ENCODE measurements at regions not wholly inside any gene's neighbourhood (a gene's known extent, or its start where the extent isn't known, plus 50 kb on each side); places are given as distances from the start of the nearest gene placed in this dataset.
"Not testable (repeated sequence)": the region's sequence is repeated elsewhere in the genome, so short reads cannot be mapped to it uniquely, and the experiment has no call there.

DNA sequence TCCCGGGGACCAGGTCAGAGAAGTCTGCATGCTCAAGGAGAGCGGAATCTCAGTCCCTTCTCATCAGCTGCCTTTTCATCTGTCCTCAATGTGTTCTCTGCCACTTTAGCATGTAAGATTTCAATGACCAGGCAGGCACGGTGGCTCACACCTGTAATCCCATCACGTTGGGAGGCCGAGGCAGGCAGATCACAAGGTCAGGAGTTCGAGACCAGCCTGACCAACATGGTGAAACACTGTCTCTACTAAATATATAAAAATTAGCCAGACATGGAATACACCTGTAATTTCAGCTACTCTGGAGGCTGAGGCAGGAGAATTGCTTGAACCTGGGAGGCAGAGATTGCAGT, 101.1 kb upstream of the CARD11 start:
- intact Hi-C loops (cut with micrococcal nuclease); H3K9me3 Mint-ChIP-seq; H3K4me1 Mint-ChIP-seq; H3K36me3 ChIP-seq (ENCODE audit: insufficient read depth, low read length); H3K4me3 Mint-ChIP-seq; H3K9me3 ChIP-seq (ENCODE audit: control insufficient read depth in 1 of 2, low read length in 2 of 2); H3K27ac ChIP-seq (ENCODE audit: low read depth, low read length); H3K27me3 ChIP-seq (ENCODE audit: insufficient read depth, low read length); H3K4me3 ChIP-seq (ENCODE audit: low read length in 2 of 2); H3K27me3 Mint-ChIP-seq; H3K27ac Mint-ChIP-seq; H3K36me3 Mint-ChIP-seq; DNase-seq; H3K4me1 ChIP-seq (ENCODE audit: insufficient read depth, low read length): not testable (repeated sequence)
- ChIA-PET CTCF (ENCODE audit: partially characterized antibody) (interaction anchor here (0.8 to 1.5 kb wide), 3 partner anchors 9 to 79 kb away, joined by 3 to 7 read pairs (median 4); no protein-coding TSS in a partner anchor), POLR2A (ENCODE audit: partially characterized antibody) (interaction anchor here (1.0 to 1.1 kb wide), 2 partner anchors 10 to 50 kb away, joined by 3 read pairs; no protein-coding TSS in a partner anchor)

DNA sequence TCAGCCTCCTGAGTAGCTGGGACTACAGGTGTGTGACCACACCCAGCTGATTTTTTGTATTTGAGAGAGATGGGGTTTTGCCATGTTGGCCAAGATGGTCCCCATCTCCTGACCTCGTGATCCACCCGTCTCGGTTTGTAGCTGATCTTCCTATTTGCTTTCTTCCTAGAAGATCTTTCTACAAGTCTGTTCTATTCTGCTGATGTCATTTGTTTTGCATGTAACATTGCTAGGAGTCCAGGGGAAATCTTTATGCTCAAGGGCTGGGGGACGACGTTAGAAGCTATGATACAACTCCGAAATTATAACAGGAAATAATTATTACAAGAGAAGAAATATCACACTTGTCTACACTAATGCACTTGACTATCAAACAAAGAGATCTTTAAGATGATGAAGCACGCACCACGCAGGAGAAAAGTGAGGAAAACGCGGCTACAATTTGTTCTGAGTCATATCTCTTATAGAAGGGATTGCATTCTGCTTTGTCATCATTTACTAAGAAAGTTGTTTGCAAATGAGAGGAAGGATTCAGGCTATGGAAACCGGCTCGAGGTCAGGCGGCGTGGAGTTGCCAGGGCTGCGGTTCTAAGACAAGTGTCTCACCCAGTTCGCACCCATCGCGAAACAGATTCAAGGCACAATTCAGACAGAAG, 103.0 kb upstream of the CARD11 start:
- POLR2A ChIA-PET (ENCODE audit: partially characterized antibody) = interaction anchor here (0.9 kb wide), 1 partner anchor 84 kb away, joined by 4 read pairs; no protein-coding TSS in a partner anchor
- CTCF ChIA-PET (ENCODE audit: partially characterized antibody) = interaction anchor here (0.6 to 2.3 kb wide), 4 partner anchors 8 to 115 kb away, joined by 4 to 12 read pairs (median 6); no protein-coding TSS in a partner anchor

GRCh38 chr7:3148471-3148870, 104.8 kb upstream of the CARD11 start:
- H3K27me3 Mint-ChIP-seq; H3K4me3 Mint-ChIP-seq; H3K4me1 Mint-ChIP-seq; H3K9me3 ChIP-seq (ENCODE audit: control insufficient read depth in 1 of 2, low read length in 2 of 2); H3K4me1 ChIP-seq (ENCODE audit: insufficient read depth, low read length); DNase-seq; H3K4me3 ChIP-seq (ENCODE audit: low read length in 2 of 2); H3K36me3 ChIP-seq (ENCODE audit: insufficient read depth, low read length); H3K27ac Mint-ChIP-seq; H3K27ac ChIP-seq (ENCODE audit: low read depth, low read length); H3K36me3 Mint-ChIP-seq; POLR2A ChIA-PET (ENCODE audit: partially characterized antibody); H3K9me3 Mint-ChIP-seq; H3K27me3 ChIP-seq (ENCODE audit: insufficient read depth, low read length); intact Hi-C loops (cut with micrococcal nuclease): not testable (repeated sequence)
- CTCF ChIA-PET (ENCODE audit: partially characterized antibody) = interaction anchor here (1.2 to 2.2 kb wide), 2 partner anchors 83 to 282 kb away, joined by 3 to 7 read pairs; no protein-coding TSS in a partner anchor

More for the DNA sequence above, 103.0 kb upstream of the CARD11 start:
- Mint-ChIP-seq H3K27me3 (peaks cover 0 to 4% of the 10 kb centered on the region in 2 donors), H3K4me1 (peaks cover 0 to 4% (median 1%) of the 10 kb centered on the region in 4 donors), H3K9me3 (no peaks in the 10 kb centered on the region), H3K27ac (no peak overlapping the region), H3K4me3 (no peak overlapping the region), H3K36me3 (no peaks in the 10 kb centered on the region)
- no peaks in the 10 kb centered on the region for H3K36me3 ChIP-seq (ENCODE audit: insufficient read depth, low read length)
- intact Hi-C loops (cut with micrococcal nuclease) = no loop called here
- no peak overlapping the region for H3K27ac ChIP-seq (ENCODE audit: low read depth, low read length)
- no peak for DNase-seq
- H3K4me1 ChIP-seq (ENCODE audit: insufficient read depth, low read length) = no peaks in the 10 kb centered on the region
- H3K9me3 ChIP-seq (ENCODE audit: control insufficient read depth in 1 of 2, low read length in 2 of 2) = no peaks in the 10 kb centered on the region
- no peaks in the 10 kb centered on the region for H3K27me3 ChIP-seq (ENCODE audit: insufficient read depth, low read length)
- H3K4me3 ChIP-seq (ENCODE audit: low read length in 2 of 2) = no peak overlapping the region

DNA sequence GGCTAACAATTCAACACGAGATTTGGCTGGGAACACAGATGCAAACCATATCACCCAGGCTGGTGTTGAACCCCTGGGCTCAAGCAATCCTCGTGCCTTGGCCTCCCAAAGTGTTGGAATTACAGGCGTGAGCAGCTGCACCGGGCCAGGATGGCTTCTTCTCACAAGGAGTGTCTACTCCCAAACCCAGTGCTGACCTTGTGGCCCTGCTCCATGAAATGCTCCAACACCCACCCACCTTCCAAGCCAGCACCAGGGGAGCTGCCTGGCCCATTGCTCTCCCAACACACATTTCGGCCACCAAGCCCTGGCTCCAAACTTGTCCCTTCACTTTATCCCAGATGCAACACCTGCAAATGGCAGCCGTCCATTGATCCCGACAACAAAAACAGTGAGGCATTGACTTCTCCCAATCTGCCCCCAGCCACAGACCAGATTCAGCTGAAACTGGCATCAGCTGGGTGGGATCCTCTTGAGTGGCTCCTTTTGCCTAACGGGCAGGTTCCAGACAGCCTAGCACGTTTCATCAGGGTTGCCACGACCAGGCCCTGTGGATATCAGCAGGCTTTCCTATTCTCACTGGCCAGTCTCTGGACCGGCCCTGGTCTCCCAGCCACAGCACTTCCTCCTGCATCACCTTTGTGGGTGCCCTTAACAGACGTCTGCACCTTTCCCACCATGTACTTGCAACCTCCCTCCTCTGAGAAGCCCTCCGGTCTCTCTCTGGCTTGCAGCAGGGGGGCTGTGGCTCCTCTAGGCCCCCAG, 105.7 kb upstream of the CARD11 start:
- POLR2A ChIA-PET (ENCODE audit: partially characterized antibody) = no interaction called here
- H3K27me3 ChIP-seq (ENCODE audit: insufficient read depth, low read length) = no peaks in the 10 kb centered on the region
- no peak overlapping the region for H3K27ac ChIP-seq (ENCODE audit: low read depth, low read length)
- DNase-seq = no peak
- no peaks in the 10 kb centered on the region for H3K36me3 ChIP-seq (ENCODE audit: insufficient read depth, low read length)
- no peak overlapping the region for H3K4me3 ChIP-seq (ENCODE audit: low read length in 2 of 2)
- Mint-ChIP-seq H3K36me3 (no peaks in the 10 kb centered on the region), H3K27me3 (peaks cover 0 to 4% of the 10 kb centered on the region in 2 donors), H3K9me3 (no peaks in the 10 kb centered on the region), H3K4me3 (no peak overlapping the region), H3K4me1 (peaks cover 0 to 10% (median 4%) of the 10 kb centered on the region in 4 donors), H3K27ac (peak overlapping the region in 1 of 7 donors; percentile 8)
- intact Hi-C loops (cut with micrococcal nuclease) = no loop called here
- H3K9me3 ChIP-seq (ENCODE audit: control insufficient read depth in 1 of 2, low read length in 2 of 2) = no peaks in the 10 kb centered on the region
- H3K4me1 ChIP-seq (ENCODE audit: insufficient read depth, low read length) = no peaks in the 10 kb centered on the region
- CTCF ChIA-PET (ENCODE audit: partially characterized antibody) = interaction anchor here (1.2 kb wide), 1 partner anchor 283 kb away, joined by 3 read pairs; no protein-coding TSS in a partner anchor

GRCh38 chr7:3150027-3150426, 106.4 kb upstream of the CARD11 start:
- Mint-ChIP-seq H3K9me3 (no peaks in the 10 kb centered on the region), H3K27me3 (peaks cover 0 to 4% of the 10 kb centered on the region in 2 donors), H3K36me3 (no peaks in the 10 kb centered on the region), H3K27ac (no peak overlapping the region), H3K4me1 (peaks cover 6 to 17% (median 8%) of the 10 kb centered on the region in 4 donors), H3K4me3 (no peak overlapping the region)
- Histone ChIP-seq H3K4me3 (ENCODE audit: low read length in 2 of 2) (no peak overlapping the region), H3K9me3 (ENCODE audit: control insufficient read depth in 1 of 2, low read length in 2 of 2) (no peaks in the 10 kb centered on the region), H3K4me1 (ENCODE audit: insufficient read depth, low read length) (no peaks in the 10 kb centered on the region), H3K27ac (ENCODE audit: low read depth, low read length) (no peak overlapping the region), H3K27me3 (ENCODE audit: insufficient read depth, low read length) (no peaks in the 10 kb centered on the region), H3K36me3 (ENCODE audit: insufficient read depth, low read length) (no peaks in the 10 kb centered on the region)
- CTCF ChIA-PET (ENCODE audit: partially characterized antibody) = interaction anchor here (1.2 kb wide), 1 partner anchor 85 kb away, joined by 3 read pairs; no protein-coding TSS in a partner anchor
- POLR2A ChIA-PET (ENCODE audit: partially characterized antibody) = no interaction called here
- intact Hi-C loops (cut with micrococcal nuclease) = loop anchor here (10.0 kb wide), 1 partner anchor 195 kb away; no protein-coding TSS in a partner anchor
- no peak for DNase-seq

GRCh38 chr7:3151784-3152183, 108.1 kb upstream of the CARD11 start:
- Mint-ChIP-seq H3K9me3 (no peaks in the 10 kb centered on the region), H3K27me3 (peaks cover 0 to 4% of the 10 kb centered on the region in 2 donors), H3K4me3 (no peak overlapping the region), H3K4me1 (peaks cover 6 to 18% (median 8%) of the 10 kb centered on the region in 4 donors), H3K36me3 (no peaks in the 10 kb centered on the region), H3K27ac (no peak overlapping the region)
- Histone ChIP-seq H3K9me3 (ENCODE audit: control insufficient read depth in 1 of 2, low read length in 2 of 2) (no peaks in the 10 kb centered on the region), H3K27me3 (ENCODE audit: insufficient read depth, low read length) (no peaks in the 10 kb centered on the region), H3K4me3 (ENCODE audit: low read length in 2 of 2) (no peak overlapping the region), H3K4me1 (ENCODE audit: insufficient read depth, low read length) (no peaks in the 10 kb centered on the region), H3K27ac (ENCODE audit: low read depth, low read length) (no peak overlapping the region), H3K36me3 (ENCODE audit: insufficient read depth, low read length) (no peaks in the 10 kb centered on the region)
- DNase-seq = no peak
- intact Hi-C loops (cut with micrococcal nuclease) = loop anchor here (10.0 kb wide), 1 partner anchor 197 kb away; no protein-coding TSS in a partner anchor
- ChIA-PET CTCF (ENCODE audit: partially characterized antibody) (interaction anchor here (0.8 to 1.4 kb wide), 5 partner anchors 62 to 286 kb away, joined by 3 to 6 read pairs (median 4); no protein-coding TSS in a partner anchor), POLR2A (ENCODE audit: partially characterized antibody) (no interaction called here)

- Mint-ChIP-seq H3K27me3 (peaks cover 0 to 4% of the 10 kb centered on the region in 2 donors), H3K27ac (no peak overlapping the region), H3K4me1 (peaks cover 6 to 18% (median 8%) of the 10 kb centered on the region in 4 donors), H3K4me3 (no peak overlapping the region), H3K9me3 (no peaks in the 10 kb centered on the region), H3K36me3 (no peaks in the 10 kb centered on the region)
- CTCF ChIA-PET (ENCODE audit: partially characterized antibody) = interaction anchor here (0.9 to 1.4 kb wide), 3 partner anchors 87 to 287 kb away, joined by 4 to 6 read pairs (median 4); no protein-coding TSS in a partner anchor
- Histone ChIP-seq H3K4me3 (ENCODE audit: low read length in 2 of 2) (no peak overlapping the region), H3K9me3 (ENCODE audit: control insufficient read depth in 1 of 2, low read length in 2 of 2) (no peaks in the 10 kb centered on the region), H3K36me3 (ENCODE audit: insufficient read depth, low read length) (no peaks in the 10 kb centered on the region), H3K27me3 (ENCODE audit: insufficient read depth, low read length) (no peaks in the 10 kb centered on the region), H3K27ac (ENCODE audit: low read depth, low read length) (no peak overlapping the region), H3K4me1 (ENCODE audit: insufficient read depth, low read length) (no peaks in the 10 kb centered on the region)
- no peak for DNase-seq
- intact Hi-C loops (cut with micrococcal nuclease) = loop anchor here (10.0 kb wide), 1 partner anchor 198 kb away; no protein-coding TSS in a partner anchor
- POLR2A ChIA-PET (ENCODE audit: partially characterized antibody) = no interaction called here
These were observed 109.0 kb upstream of the CARD11 start for GRCh38 chr7:3152714-3153113.
